ENCODE measurements at regions not wholly inside any gene's neighbourhood (a gene's known extent, or its start where the extent isn't known, plus 50 kb on each side); places are given as distances from the start of the nearest gene placed in this dataset.

DNA sequence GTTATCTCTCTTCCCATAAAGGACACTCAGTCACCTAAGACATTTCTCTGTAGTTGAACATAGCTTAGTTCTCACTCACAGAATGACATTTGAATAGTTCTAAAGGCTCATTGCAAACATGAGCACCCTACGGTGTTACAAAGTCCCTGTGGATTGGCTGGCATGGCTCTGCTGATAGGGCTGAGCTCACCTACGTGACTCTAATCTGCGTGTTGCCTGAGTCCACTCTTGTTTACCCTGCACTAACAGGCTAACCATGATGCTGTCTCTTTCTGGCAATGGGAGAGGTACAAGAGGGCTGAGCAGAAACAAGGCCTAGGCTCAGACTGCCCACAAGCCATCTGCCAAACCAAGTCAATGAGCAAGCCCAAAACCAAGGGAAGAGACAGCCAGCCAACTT lies 103.6 kb downstream of the PALM2AKAP2 start:
- peak in 1 of 14 donors; percentile 22 for DNase-seq

DNA sequence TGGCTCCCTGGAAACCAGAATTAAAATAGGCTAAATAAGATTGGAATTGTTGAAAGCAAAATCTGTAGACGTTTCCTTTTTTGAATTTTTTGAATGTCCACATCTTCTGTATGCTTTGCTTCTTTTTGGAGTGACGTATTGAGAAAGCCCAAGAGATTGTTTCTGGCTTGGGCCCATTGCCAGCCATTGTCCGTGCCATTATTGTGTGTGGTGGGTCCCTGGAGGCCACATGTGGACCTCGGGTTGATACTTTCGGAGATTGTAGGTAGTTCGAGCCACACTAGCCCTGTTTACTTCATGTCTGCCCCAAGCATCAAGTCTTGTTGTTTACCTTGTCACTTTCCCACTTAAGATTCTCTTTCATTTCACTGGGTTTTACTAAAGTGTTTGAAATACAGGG lies 106.0 kb downstream of the PALM2AKAP2 start:
- DNase-seq: no peak

DNA sequence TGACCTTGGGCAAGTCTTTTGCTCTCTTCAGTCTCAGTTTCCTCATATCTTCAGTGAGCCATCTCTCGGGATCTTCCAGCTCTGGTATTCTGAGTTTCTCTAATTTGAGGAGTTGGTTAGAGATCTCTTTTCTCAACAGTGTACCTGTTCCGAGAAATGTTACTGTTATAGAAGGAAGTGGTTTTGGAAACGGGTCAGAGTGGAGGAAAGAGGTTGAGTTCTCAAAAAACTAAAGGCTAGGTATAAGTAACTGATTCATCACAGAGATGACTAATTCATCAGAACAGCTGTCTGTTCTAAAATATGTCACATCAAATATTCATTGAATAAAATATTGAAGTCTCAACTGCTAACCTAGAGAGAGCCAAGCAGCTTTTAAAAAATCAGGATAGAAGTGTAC lies 106.6 kb downstream of the PALM2AKAP2 start:
- no peak for DNase-seq

DNA sequence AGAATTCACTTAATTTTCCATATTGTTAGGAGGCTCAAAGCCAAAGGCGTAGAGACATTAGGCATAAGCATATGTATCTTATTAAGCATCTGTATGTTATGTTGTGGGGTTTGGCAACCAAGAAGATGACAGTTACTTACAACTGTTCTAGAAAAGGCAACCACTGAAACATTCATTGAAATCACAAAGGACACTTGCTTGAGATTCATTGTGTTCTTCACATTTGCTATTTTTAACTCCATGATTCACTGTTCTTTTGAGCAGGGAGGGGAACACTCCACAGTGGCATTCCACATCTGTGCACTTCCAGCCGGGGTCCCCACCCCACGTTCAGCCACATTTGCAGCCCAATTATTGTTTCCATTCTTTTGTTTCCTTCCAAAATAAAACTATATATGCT lies 107.1 kb downstream of the PALM2AKAP2 start:
- DNase-seq: peak in 1 of 14 donors; percentile 3

DNA sequence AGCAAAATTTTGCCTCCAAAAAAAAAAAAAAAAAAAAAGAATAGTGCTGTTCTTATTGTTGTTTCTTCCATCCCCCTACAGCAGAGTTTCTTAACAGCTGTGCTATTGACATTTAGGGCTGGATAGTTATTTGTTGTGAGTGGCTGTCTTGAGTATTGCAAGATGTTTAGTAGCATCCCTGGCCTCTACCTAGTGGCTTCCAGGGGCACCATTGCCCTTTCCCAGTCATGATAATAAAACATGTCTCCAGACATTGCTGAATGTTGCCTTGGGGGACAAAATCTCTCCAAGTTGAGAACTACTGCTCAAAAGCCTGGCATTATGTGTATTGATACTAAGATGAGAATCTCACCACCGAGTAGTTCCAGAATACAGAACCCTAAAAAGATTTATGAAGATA lies 108.7 kb downstream of the PALM2AKAP2 start:
- no peak for DNase-seq

DNA sequence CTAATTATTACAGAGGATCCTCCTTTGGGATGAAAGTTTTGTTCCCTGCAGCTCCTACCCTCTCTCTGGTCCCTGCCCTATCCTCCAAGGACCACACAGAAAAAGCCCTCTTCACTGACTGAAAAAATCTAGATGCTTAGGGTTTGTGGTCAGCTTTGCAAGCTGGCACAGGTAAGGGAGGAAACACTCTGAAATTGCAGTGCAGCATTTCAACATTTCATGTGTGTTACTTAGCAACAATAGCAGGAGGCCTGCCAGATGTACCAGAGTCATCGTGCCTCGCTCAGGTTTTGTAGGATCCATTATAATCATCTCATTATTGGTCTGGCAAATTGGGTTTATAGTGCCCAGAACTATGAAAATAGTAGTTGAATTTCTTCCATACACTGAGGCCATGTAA lies 109.5 kb downstream of the PALM2AKAP2 start:
- no peak for DNase-seq

DNA sequence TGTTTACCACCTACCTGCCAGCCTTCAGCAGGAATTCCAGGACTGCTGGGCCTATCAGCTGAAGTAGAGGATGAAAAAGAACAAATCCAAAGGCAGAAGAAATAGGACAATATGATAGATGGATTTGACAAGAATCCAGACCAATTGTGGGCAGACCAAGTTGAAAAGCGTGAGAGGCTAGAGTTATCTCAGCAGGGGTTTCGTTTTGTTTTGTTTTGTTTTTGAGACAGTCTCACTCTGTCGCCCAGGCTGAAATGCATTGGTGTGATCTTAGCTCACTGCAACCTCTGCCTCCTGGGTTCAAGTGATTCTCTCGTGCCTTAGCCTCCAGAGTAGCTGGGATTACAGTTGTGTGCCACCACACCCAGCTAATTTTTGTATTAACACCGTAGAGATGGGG lies 113.2 kb downstream of the PALM2AKAP2 start:
- DNase-seq: no peak

DNA sequence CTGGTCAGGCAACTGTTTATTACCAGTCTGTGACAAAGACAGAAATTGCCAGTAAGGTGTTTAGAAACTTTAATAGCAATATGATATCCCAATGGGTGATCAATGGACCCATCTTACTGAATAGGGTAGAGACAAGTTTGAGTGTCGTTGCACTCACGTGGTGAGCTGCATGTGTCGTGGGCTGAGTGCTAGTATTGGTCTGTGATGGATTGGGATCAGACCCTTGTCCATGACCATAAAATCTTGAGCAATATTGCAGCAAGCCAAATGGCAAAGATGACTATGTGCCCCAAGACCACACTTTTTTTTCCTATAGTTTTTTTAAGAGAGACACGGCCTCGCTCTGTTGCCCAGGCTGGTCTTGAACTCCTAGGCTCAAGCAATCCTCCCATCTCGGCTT lies 114.5 kb downstream of the PALM2AKAP2 start:
- DNase-seq: no peak

DNA sequence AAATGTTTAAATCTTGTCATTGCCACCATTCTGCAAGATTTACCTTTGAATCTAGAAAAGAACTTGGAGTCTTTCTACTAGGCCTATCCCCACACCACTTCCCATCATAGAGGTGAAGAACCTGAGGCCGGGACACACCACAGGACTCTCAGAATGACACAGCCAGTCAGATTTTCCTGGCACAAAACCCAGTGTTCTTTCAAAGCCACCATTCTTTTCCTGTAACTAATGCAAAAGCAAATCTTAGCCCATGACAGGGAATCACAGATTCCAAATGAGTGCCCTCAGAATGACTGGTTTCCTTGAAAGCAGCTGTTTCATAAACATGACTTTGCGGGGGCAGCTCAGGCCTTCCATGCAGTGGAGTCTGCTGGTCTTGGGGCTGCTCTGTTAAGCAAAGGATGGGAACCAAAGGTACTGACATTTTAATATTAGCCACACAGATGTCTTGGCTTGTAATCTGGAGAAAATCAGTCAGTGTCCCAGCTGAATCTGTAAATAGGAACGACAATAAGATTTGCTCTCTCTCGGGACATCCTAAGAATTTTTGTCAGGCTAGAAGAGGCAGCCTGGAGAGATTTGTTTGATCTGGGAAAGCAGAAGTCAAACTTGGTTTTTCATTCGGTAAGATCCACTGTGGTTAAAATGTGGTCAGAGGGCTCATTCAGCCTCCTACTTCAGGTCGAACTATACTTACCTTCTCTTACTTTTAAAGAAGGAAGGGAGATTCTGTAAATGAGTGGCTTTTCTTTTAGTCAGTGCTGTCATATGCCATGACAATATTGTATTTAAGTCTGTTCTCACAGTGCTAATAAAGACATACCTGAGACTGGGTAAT lies 115.1 kb downstream of the PALM2AKAP2 start:
- peak in 4 of 14 donors; percentile 4 to 46 (median 30) for DNase-seq

DNA sequence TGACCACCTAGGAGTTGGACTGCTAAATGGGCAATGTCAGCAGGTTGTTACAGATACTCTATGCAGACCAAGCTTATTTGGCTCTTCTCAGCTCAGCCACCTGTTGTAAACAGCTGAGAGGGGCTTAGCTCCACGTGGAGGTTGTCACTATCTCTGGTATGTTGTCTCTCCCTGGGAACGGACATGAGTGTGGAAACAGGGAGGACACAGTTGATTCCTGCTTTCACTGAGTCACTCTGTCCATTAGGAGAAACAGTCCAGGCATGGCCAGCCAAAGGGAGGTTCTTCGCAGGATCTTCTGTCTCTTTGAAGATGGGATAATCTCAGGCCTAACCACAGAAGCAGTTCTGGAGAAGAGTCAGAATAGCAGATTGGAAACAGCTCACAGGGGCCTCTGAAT lies 121.2 kb downstream of the PALM2AKAP2 start:
- DNase-seq: no peak

DNA sequence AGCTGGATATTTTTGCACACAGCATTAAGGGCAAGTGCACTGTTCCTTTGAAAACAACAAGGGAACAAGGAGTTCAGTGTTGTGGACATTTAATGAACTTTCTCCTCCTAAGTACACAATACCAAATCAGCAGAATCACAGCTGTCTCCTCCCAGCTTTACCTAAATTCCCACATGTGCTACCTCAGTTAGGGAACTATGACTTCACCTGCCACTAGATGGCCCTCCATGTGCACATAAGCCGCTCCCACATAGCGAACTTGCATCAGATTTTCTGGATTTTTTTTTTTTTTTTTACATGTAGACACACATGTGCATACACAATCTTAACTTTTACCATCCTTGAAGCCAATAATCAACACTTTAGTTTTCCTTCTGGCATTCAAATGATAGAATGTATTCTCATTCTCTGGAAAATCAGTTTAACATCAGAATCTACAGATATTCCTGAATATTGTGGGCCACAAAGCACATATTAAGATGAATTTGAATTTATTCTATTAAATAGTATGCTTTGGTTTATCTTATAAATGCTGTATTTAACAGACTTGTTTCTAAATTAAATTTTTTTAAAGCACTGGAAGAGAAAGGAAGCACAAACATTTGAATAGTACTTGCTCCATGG lies 123.6 kb downstream of the PALM2AKAP2 start:
- DNase-seq: peak in 2 of 14 donors; percentile 8 to 13

DNA sequence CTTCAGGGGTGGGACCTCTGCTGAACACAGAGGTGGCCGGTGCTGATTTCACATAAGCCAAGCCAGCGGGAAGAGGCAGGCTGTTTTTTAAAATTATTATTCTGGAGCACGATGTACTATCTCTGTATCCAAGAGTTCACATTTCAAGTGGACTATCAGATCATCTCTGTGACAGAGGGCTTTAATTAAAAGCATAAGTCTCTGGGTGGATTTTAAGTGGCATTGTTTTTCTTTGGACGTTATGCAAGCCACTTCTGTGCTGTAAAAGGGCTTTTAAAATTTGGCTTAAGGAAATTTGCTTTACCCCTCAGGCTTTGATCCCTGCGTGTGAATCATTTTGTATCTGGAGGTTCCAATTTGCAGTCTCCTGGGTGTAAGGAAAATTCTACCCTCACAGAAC lies 124.7 kb downstream of the PALM2AKAP2 start:
- no peak for DNase-seq

DNA sequence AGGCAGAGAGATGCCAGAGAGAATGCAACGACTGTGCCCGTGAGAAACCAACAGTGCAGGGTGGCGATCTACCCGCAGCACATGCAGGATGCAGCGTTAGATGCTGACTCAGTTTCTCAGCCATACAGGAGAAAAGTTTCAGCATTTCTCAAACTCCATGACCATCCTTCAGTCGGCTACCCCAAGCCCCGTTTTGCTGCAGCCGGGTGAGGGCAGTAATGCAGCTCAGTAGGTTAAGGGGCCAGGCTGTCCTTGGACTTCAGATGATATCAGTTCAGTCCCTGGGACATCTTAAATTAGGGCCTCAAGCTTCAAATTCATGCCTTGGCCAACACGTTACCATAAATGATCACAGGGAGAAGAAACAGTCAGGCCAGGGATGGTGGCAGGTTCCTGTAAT lies 125.5 kb downstream of the PALM2AKAP2 start:
- no peak for DNase-seq

DNA sequence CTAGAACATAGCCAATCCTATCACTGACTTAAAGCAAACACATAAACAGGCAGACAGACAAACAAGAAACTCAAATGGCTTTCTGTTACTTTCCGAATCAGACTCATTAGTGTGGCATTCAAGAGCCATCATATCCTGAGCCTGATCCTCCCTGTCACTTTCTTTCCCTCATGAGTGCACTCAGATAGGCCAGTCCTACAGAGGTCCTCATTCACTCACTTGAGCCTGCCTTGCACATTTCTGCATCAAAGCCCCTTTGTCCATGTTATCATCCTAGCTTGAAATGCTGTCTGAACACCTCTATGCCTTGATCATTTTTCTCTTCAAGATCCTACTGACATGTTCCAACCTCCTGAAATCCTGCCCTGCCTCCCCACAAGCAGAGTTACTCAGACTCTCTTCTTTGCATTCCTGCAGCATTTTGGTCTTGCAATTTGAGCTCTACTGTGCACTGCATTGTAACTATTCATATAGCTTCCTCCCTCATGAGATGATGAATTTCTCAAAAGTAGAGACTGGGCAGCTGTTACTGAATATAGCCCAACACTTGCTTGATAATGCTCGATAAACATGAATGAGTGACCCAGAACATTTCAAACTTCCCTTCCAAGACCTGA lies 126.9 kb downstream of the PALM2AKAP2 start:
- peak in 1 of 14 donors; percentile 5 for DNase-seq

DNA sequence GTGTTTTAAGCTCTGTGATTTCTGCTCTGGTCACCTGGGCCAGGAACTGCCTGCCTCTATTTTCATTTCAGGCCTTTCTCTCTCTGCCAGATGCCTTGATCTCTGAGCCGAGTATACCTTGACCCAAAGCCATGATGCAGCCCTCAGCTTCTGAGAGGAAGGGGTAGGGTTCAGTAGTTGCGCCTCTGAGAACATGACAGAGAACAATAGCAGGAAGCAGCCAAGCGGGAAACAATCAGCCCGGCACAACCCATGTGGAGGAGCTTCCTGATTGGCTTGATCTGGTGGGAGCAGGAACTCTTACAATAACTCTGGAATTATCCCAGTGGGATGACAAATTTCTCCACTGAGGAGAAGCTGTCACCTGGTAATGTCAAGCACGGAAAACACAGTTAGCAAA lies 127.4 kb downstream of the PALM2AKAP2 start:
- DNase-seq: peak in 6 of 14 donors; percentile 10 to 66 (median 18)

DNA sequence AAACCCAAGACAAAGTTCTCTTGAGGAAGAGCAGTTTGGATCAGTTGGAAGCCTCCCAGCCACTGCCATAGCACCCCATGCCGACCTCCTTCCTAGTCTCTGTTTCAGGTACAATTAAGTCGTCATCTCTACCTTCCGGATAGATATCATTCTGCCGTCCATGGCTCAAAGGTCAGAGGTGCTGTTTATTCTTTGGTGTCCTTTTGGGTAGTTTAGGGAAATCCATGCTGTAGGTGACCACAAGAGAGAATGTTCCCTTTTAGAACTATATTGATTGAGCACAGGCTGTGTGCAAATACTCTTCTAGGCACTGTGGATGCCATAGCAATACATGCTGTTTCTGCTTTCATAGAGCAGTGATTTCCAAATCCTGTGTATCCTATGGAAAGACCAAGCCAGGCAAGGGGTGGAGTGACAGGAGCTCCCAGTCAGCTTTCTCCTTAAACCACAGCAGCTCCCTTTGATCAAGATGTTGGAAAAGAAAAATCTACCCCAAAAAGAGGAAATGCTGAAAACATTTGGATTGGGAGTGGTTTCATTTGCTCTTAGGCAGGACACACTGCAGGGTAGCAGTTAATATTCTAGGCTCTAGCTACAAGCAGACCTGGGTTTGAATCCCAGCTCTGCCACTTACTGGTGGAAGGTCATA lies 127.9 kb downstream of the PALM2AKAP2 start:
- DNase-seq: peak in 1 of 14 donors; percentile 66

DNA sequence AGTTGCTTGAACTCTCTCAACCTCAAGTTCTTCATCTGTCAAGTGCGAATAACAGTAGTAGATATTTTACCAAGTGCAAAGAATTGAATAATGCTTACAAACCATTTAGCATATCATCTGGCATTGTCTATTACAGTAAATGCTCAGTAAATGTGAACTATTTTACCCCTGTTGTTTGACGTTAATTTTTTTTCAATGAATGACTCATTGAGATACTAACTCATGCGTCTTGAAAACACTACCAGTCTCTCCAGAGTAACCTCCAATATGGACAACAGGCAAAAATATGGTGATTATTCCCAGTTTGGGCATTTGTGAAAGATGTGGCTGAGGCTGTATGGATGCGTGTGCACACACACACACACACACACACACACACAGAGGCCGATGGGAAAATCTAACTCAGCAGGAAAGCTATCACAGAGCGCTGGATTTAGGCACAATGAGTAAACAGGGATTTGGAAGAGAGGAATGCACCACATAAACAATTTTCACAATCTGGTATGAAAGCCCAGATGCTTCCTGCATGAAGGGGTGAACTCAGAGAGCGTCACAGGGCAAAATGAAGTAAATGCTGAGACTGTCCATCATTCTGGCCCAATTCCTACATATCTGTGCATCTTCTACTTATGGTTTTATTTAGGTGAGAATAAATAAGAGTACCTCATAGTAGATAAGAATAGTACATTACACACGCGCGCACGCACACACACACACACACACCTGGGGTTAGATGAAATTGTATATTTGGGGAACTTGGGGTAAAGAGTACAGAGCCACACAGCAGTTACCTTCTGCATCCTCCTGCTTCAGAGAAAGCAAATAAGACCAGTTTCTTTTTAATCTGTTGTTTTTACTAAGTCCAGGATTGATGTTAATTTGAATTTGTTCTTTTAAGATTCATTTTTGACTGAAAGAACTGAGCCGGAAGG lies 128.7 kb downstream of the PALM2AKAP2 start:
- DNase-seq: no peak

DNA sequence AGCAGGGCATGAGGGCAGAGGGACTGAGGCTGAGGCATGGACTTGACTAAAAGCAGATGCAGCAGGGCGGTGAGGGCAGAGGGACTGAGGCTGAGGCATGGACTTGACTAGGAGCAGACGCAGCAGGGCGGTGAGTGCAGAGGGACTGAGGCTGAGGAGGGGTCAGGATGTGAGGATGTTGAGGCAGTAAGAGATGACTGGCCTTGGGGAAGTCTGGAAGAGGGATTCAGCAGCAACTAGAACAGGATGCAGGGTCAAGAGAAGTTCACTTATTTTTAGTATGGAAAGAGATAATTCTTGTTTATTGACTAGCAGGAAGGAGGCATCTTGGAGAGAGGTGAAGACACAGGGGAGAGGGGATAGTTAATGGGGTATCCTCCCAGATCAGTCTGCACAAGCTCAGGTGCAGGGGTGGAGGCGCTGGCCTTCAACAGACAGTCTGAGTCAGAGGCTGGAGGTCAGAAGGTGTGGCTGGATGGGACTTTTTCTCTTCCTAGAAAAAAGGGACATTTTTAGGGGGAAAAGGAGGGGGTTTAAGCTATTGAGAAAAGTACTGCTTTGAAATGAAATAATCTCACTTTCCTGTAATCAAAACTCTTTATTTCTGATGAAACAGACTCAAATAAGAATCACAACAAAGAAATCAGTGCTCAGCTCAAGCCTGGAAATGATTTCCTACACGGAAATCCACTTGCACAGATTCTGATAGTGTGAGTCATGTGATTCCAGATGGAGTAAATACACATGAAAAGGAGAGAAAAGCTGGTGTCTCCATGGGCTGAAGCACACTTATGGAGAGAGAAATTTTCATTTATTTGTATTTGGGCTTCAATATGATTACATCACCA lies 130.9 kb downstream of the PALM2AKAP2 start:
- no peak for DNase-seq

DNA sequence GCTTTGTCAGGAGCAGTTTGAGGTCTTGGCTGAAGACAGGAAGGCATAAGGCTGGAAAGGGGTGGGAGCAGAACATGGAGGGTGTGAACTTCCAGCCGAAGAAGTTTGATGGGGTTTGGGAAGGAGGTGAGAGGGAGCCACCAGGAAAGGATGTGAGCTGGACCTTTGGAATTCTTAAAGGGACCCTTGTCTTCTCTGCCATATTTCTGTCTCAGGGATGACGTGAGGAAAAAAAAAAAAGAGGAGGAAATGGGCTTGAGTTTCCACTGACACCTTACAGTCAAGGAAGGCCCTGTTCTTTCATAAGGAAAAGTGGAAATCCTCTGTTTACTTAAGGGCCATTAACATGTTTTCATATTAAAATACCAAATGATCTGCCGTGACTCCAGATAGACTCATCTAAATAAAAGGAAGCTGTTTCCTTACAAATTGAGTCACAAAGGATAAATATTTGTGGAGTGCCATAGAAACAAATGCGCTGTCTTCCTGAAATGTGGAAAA lies 132.1 kb downstream of the PALM2AKAP2 start:
- DNase-seq: no peak

DNA sequence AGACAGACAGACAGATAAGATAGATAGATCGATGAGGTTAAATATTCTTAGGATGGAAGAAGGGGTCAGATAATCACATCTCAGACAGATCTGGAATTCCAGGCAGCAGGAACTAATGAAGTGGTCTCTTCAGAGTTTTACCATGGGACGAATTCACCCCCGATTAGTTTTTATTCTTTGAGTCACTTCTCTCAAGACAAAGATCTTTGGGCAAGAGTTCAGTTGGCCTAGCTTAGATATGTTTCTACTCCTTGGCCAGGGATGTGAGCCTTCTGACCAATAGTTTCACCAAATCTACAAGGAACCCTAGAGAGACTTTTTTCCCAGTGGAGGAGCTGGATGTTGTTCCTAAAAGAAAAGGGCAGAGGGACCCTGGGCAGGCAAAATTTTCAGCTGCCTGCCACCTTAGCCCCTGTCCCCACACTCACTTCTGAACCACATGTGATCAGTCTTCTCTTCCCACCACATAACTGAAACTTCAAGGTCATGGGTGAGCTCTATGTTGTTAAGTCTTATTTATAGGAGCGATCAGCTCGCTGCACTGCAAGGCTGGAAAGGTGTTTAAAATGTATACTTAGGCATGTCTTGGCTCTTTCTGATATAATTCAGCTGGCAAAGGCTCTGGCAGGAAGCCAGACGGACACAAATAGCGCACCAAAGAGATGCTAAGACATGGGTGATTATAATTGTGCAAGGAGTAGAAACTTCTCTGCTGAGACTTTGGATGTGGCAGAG lies 132.9 kb downstream of the PALM2AKAP2 start:
- DNase-seq: no peak

Data from C1 segment of cervical spinal cord (tissue), 14 donors.